ENCODE measurements at regions not wholly inside any gene's neighbourhood (a gene's known extent, or its start where the extent isn't known, plus 50 kb on each side); places are given as distances from the start of the nearest gene placed in this dataset.

GRCh38 chr20:39298571-39299506, 336.7 kb downstream of the DHX35 start:
- Mint-ChIP-seq H3K27ac (no peak overlapping the region), H3K4me3 (no peak overlapping the region), H3K4me1 (peaks cover 16% of the 10 kb centered on the region), H3K36me3 (ENCODE audit: low read depth) (no peaks in the 10 kb centered on the region), H3K27me3 (ENCODE audit: insufficient read depth, low read depth, poor library complexity) (peaks cover 3% of the 10 kb centered on the region), H3K9me3 (no peaks in the 10 kb centered on the region)
- no peak for DNase-seq (ENCODE audit: low spot score)
- no peak for ATAC-seq
- no peaks in the 10 kb centered on the region for H3F3A ChIP-seq (replicated peaks; ENCODE audit: low read depth)
- no peak for TF ChIP-seq NANOG (IDR thresholded peaks at IDR 0.05; ENCODE audit: borderline replicate concordance)
- no peak for TF ChIP-seq POLR2AphosphoS5 (IDR thresholded peaks at IDR 0.05; ENCODE audit: low read depth)
- no peak for TF ChIP-seq STAT1 (IDR thresholded peaks at IDR 0.05; ENCODE audit: unreplicated experiment)
- TF ChIP-seq ETS1 (IDR thresholded peaks at IDR 0.05), result no peak
- TF ChIP-seq REST (IDR thresholded peaks at IDR 0.05; ENCODE audit: unreplicated experiment), result no peak
- no peak for TF ChIP-seq JUNB (IDR thresholded peaks at IDR 0.05; ENCODE audit: unreplicated experiment)
- no peak for TF ChIP-seq EZH2phosphoT487 (IDR thresholded peaks at IDR 0.05; ENCODE audit: unreplicated experiment)
- no peak for TF ChIP-seq CREB1 (CRISPR knock-in tag; IDR thresholded peaks at IDR 0.05; ENCODE audit: low read depth)
- no peak for TF ChIP-seq ZNF114 (CRISPR knock-in tag; IDR thresholded peaks at IDR 0.05)
- TF ChIP-seq ZNF462 (CRISPR knock-in tag; IDR thresholded peaks at IDR 0.05), result no peak
- TF ChIP-seq EZH2 (IDR thresholded peaks at IDR 0.05; ENCODE audit: low read depth, unreplicated experiment), result no peak
- TF ChIP-seq ZNF331 (CRISPR knock-in tag; IDR thresholded peaks at IDR 0.05; ENCODE audit: low read depth), result no peak
- TF ChIP-seq CTCF (conservative IDR thresholded peaks at IDR 0.05; ENCODE audit: low read depth in 2 of 2), result no peak
- no peaks in the 10 kb centered on the region for H3K27me3 ChIP-seq (ENCODE audit: insufficient read depth)
- no peak overlapping the region for H3K27ac ChIP-seq (ENCODE audit: low read depth)
- H3K4me2 ChIP-seq, result no peak overlapping the region
- no peaks in the 10 kb centered on the region for H4K20me1 ChIP-seq (replicated peaks; ENCODE audit: insufficient read depth)
- H3K9me2 ChIP-seq (ENCODE audit: insufficient read depth), result peaks cover under 1% of the 10 kb centered on the region; the same call in 1 of the 2 replicates
- H3K4me3 ChIP-seq, result no peak overlapping the region
- no peak overlapping the region for H2AFZ ChIP-seq
- no peaks in the 10 kb centered on the region for H3K36me3 ChIP-seq (ENCODE audit: insufficient read depth)
- peaks cover 13% of the 10 kb centered on the region for H3K4me1 ChIP-seq (ENCODE audit: insufficient read depth)
- no peaks in the 10 kb centered on the region for H3K79me2 ChIP-seq (replicated peaks; ENCODE audit: insufficient read depth)
